ENCODE measurements at regions not wholly inside any gene's neighbourhood (a gene's known extent, or its start where the extent isn't known, plus 50 kb on each side); places are given as distances from the start of the nearest gene placed in this dataset.

GRCh38 chr9:106575823-106576222 is 287.1 kb upstream of the ZNF462 start:
- DNase-seq: no peak

- DNase-seq: no peak
Measured at GRCh38 chr9:106576232-106576760, 286.7 kb upstream of the ZNF462 start.

- DNase-seq: no peak
Measured at GRCh38 chr9:106577121-106577520, 285.8 kb upstream of the ZNF462 start.

- DNase-seq: no peak
Measured at GRCh38 chr9:106580546-106580945, 282.4 kb upstream of the ZNF462 start.

- DNase-seq: no peak
Measured at GRCh38 chr9:106581973-106582372, 281.0 kb upstream of the ZNF462 start.

- no peak for DNase-seq
Measured at GRCh38 chr9:106583751-106584150, 279.2 kb upstream of the ZNF462 start.

GRCh38 chr9:106587042-106587441 is 275.9 kb upstream of the ZNF462 start:
- DNase-seq: no peak

- DNase-seq: no peak
Measured at GRCh38 chr9:106588626-106589025, 274.3 kb upstream of the ZNF462 start.

- no peak for DNase-seq
Measured at GRCh38 chr9:106590759-106591505, 272.0 kb upstream of the ZNF462 start.

GRCh38 chr9:106593201-106593600 is 269.8 kb upstream of the ZNF462 start:
- DNase-seq: no peak

GRCh38 chr9:106596984-106597383 is 266.0 kb upstream of the ZNF462 start:
- DNase-seq: no peak

GRCh38 chr9:106600955-106601560 is 261.9 kb upstream of the ZNF462 start:
- DNase-seq: no peak

- DNase-seq: no peak
Measured at GRCh38 chr9:106602344-106602743, 260.6 kb upstream of the ZNF462 start.

- no peak for DNase-seq
Measured at GRCh38 chr9:106613250-106613737, 249.7 kb upstream of the ZNF462 start.

GRCh38 chr9:106615118-106615889 is 247.7 kb upstream of the ZNF462 start:
- no peak for DNase-seq

GRCh38 chr9:106616026-106616425 is 246.9 kb upstream of the ZNF462 start:
- no peak for DNase-seq

GRCh38 chr9:106616851-106617345 is 246.1 kb upstream of the ZNF462 start:
- DNase-seq: no peak

GRCh38 chr9:106619211-106619610 is 243.8 kb upstream of the ZNF462 start:
- DNase-seq: no peak

- no peak for DNase-seq
Measured at GRCh38 chr9:106620081-106620480, 242.9 kb upstream of the ZNF462 start.

GRCh38 chr9:106620866-106621265 is 242.1 kb upstream of the ZNF462 start:
- DNase-seq: no peak

GRCh38 chr9:106621313-106622163 is 241.4 kb upstream of the ZNF462 start:
- no peak for DNase-seq

GRCh38 chr9:106622164-106622487 is 240.8 kb upstream of the ZNF462 start:
- DNase-seq: no peak

- no peak for DNase-seq
Measured at GRCh38 chr9:106623558-106623957, 239.4 kb upstream of the ZNF462 start.

Measured in NCI-H1930 (cell line).